ENCODE measurements at regions not wholly inside any gene's neighbourhood (a gene's known extent, or its start where the extent isn't known, plus 50 kb on each side); places are given as distances from the start of the nearest gene placed in this dataset.

GRCh38 chr13:99894105-99894839, 77.3 kb downstream of the ZIC5 start:
- peak overlapping the region in 2 of 7 experiments; percentile 31 to 35 for H3K4me3 ChIP-seq
- no peak overlapping the region for H3K27ac ChIP-seq

- H3K27ac ChIP-seq: no peak overlapping the region
- no peak overlapping the region for H3K4me3 ChIP-seq
Observed at GRCh38 chr13:99893567-99893966, 78.0 kb downstream of the ZIC5 start.

DNA sequence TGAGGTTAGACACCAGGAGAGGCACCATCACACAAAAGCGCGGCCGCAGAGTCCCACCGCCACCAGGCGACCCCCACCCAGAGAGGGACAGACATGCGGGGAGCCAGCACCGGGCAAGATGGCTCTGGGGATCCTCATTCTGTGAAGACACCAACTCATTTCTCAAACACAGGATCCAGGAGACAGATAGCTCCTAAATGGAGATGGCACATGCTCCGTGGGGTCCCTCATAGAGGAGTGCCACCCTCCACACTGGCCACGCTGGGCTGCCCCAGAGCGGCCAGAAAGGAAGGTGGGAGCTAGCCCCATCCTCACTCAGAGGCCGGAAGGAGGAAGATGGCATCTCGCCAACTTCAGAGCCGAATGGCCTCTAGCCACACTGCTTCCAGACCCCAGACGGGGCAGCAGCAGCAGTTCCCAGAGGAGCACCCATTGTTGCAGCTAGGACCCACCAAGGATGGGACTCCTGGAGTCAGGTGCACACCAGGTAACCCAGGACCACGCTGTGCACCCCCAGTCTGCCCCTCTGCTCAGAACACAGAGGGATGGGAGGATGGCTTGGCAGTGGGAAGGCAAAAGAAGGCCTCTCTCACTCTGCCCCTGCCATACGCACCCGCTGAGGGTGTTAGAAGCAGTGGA, 78.6 kb downstream of the ZIC5 start:
- no peak overlapping the region for H3K4me3 ChIP-seq
- H3K27ac ChIP-seq: no peak overlapping the region

DNA sequence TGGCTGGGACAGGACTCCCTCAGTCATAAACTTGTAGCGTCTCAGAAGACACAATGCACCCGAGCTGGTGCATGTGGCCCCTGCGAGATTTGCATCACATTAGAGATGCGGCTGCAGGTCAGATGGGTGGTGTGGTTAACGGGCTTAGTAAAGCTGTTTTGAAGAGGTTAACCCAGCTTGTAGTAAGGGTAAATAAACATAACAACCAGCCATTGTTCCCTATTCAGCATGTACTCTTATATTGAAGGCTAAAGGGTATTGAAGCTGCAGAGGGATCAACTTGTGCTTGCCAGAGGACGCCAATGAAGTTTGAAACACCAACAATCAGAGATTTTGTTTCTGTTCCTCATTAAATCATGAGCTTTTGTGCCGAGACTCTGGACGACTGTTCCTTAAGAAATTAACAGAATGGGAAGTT, 79.4 kb downstream of the ZIC5 start:
- no peak overlapping the region for H3K27ac ChIP-seq
- H3K4me3 ChIP-seq: no peak overlapping the region

- H3K4me3 ChIP-seq: no peak overlapping the region
- H3K27ac ChIP-seq: no peak overlapping the region
Observed at GRCh38 chr13:99886706-99887105, 84.9 kb downstream of the ZIC5 start.

DNA sequence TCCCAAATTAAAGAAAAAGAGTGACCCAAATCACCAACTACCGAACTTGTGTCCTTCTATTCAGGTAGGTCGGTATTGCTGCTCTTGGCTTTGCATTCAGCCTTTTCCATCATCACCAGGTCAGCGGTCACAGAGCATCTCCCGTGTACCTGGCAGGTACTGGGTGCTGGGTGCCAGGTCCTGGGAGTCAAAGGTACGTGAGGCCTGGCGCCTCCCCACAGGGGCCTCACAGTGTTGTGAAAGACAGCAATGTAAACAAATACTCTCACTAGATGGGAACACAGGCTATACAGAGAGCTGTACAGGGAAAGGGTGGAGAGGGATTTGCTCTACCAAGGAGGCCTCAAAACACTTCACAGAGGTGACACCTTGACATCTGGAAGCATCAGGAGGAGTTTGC, 86.7 kb downstream of the ZIC5 start:
- H3K27ac ChIP-seq: no peak overlapping the region
- no peak overlapping the region for H3K4me3 ChIP-seq

DNA sequence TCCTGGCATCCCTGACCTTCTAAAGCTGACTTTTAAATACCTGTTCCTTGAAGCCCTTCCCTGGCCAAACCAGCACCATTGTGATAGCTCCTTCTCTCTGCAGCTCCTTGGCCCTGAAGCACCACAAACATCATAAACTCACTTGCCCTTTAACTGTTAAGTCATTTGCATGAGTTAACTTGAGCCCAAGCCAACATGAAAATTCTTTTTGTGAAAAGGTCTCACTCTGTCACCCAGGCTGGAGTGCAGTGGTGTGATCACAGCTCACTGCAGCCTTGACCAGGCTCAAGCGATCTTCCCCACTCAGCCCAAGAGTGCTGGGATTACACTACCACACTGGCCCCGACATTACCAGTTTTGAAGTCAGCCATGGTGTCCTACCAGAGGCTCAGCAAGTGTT, 87.8 kb downstream of the ZIC5 start:
- Histone ChIP-seq H3K27ac (no peak overlapping the region), H3K4me3 (no peak overlapping the region)

DNA sequence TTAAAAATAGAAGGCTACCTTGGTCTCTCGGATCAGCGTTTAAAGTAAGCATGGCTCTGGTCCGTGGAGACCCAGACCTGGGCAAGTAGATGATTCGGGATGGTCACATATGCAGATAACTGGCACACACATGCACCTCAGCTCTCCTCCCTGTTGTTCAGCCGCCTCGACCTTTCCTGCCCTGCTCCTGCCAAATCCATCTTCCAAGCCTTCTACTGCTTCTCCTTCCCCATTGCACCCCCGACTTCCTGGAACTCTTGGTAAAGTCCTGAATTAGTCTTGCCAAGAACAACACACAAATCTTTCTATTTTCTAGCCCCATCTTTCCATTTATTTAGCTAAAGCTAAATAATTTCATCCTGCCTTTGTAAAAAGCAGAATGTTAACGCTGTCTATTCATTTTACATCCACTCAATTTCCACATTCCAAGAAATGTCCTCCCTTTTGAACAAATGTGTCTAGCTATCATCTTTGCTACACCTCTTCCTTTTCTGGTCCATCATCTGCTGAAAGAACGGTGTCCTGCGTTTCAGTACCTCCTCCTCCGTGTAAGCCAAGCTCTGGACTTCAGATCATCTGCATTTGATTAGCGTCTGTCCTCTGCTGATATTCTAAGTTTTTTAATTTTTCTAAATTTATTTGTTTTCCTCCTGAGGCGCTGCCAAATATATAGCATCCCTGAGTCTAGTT, 92.5 kb downstream of the ZIC5 start:
- H3K27ac ChIP-seq: no peak overlapping the region
- no peak overlapping the region for H3K4me3 ChIP-seq

DNA sequence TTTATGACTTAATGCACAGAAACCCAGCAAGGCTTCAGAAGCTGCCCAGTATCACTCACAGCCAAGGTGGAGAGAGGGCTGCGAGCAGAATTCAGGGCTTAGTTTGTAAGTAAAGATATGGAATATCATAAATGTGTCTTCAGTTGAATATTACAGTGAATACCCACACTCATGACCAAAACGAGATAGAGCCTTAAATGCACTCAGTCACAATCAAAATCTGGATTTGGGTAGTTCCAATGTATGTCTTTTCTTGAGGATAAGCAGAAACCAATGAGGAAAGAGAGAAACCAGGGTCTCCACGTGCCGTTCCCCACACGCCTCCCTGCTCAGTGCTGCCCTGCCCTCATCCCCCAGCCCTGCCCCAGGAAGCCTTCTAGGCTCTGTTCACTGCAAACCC, 94.9 kb downstream of the ZIC5 start:
- H3K27ac ChIP-seq: no peak overlapping the region
- no peak overlapping the region for H3K4me3 ChIP-seq

GRCh38 chr13:99875391-99875790, 96.2 kb downstream of the ZIC5 start:
- Histone ChIP-seq H3K4me3 (no peak overlapping the region), H3K27ac (no peak overlapping the region)

DNA sequence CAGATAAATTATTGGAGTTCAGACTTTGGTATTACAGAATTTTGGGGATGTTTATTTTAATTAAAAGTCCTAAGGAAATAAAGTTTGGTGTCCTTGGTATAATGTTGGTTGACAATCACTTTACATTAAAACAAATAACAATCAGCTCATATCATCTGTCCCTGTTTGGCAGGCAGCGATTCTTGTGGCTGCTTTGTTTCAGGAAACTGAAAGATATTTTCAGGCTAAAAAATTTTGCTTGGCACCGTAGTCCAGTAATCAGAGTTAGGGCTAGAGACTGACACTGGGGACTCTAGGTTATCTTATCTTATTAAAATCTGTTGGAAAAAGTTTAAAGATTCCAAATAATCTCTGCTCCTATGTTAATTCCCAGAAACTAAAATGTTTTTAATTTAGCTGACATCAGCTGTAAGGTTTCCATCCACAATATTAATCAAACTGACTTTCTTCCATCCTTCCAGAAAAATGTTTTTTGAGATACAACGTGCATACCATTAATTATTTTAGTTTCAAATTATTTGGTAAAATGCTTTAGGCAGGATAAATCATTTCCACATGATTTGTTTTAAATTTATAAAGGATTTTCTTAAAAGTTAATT, 97.6 kb downstream of the ZIC5 start:
- Histone ChIP-seq H3K4me3 (no peak overlapping the region), H3K27ac (no peak overlapping the region)

GRCh38 chr13:99873141-99873540, 98.4 kb downstream of the ZIC5 start:
- Histone ChIP-seq H3K4me3 (no peak overlapping the region), H3K27ac (no peak overlapping the region)

GRCh38 chr13:99871249-99871898, 100.2 kb downstream of the ZIC5 start:
- Histone ChIP-seq H3K4me3 (no peak overlapping the region), H3K27ac (no peak overlapping the region)

DNA sequence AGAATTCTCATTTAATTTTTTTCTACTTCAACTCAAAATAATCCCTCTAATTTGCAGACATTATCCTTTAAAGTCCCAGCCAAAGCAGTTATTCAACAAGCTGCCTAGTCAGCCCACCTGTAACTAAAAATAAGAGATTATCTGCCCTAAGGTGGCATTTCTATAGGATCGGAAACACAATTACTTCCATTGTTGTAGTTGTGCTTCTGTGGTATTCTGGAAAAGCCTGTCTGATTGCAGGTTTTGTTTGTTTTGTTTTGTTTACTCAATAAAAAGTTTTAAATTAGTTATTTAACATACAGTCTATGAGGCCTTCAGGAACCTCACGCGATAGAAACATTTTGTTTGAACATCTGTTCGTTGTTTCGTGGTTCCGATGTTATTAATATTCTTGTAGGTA, 101.0 kb downstream of the ZIC5 start:
- H3K4me3 ChIP-seq: no peak overlapping the region
- H3K27ac ChIP-seq: no peak overlapping the region

DNA sequence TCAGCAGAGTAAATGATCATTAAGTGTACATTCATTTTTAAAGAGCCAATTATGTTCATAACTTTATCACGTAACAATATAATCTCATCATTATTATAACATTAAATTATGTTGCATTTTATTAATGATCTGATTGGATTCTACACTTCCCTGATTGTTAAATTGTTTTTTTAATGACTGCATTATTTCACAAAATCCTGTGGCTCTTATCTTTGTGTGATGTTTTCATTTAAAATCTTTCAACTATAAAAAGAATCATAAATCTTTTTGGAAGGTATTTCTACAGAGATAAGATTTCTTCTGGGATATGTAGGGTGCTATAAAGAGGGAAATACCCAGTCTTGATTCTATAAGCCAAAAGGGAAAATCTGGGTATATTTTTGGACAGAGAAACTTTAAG, 101.7 kb downstream of the ZIC5 start:
- Histone ChIP-seq H3K4me3 (no peak overlapping the region), H3K27ac (no peak overlapping the region)

DNA sequence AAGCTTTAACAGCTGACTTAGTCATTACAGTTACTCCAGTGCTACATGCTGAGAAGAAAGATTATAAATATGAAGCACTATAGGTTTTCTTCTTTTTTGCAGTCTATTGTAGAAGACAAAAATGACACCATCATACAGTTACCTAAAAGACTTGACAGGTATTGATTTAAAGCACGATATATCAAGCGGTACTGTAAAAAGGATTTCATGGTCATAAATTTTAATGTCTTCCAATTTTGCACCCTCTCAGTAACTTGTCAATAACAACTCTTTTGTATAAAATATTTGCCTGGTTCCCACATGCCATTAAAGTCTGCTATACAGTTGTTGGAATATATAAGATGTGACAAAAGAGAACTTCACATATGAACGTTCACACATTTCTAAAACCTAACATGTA, 102.8 kb downstream of the ZIC5 start:
- Histone ChIP-seq H3K27ac (no peak overlapping the region), H3K4me3 (no peak overlapping the region)

DNA sequence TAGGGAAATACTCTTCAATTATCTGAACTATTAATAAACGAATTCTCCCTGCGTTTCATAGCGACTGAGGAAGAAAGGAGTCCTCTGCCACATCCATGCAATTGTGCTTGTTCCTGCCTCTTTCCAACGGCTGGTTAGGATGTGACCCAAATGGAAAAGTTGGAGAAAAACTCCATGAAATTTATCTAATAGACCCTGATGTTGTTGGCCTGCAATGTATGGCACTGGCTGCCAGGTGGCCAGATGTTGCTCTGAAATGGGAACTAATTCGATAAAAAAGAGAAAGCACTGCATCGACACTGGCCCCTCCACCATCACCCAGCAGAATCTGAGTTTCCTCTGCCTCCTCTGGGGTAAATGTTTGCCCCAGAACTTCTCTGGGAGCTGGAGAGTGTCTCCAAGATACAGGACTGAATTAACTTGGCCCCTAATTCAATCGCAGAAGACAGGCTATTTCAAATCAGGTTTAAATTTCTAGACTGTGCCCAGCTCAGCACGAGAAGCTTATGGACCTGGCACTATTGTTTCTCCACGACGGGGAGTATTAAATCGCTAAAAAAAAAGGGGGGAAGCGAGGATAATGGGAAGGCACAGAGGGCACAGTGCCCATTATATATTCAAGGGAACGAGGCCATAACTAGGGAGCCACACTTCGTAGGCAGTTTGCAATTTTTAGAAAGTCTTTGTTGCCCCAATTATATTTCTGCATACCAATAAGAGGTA, 103.9 kb downstream of the ZIC5 start:
- H3K27ac ChIP-seq: no peak overlapping the region
- H3K4me3 ChIP-seq: no peak overlapping the region

- Histone ChIP-seq H3K27ac (no peak overlapping the region), H3K4me3 (no peak overlapping the region)
Observed at GRCh38 chr13:99866781-99867180, 104.8 kb downstream of the ZIC5 start.

- Histone ChIP-seq H3K4me3 (no peak overlapping the region), H3K27ac (no peak overlapping the region)
Observed at GRCh38 chr13:99865420-99865930, 106.1 kb downstream of the ZIC5 start.

DNA sequence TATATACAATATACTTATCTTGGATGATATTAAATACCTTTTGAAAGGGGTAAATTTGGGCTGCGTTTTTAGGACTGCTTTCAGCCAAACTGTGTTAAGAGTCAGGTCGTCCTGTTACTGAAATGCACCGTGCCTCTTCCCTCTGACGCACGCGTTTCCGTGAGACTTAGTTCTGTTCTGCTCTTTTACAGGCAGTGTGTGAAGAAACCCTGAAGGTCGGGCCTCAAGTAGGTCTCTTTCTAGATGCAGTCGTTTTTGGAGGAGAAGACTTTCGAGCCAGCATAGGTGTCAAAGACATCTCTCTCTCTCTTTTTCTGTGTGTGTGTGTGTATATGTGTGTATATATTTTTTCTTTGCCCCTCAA, 107.0 kb downstream of the ZIC5 start:
- H3K27ac ChIP-seq: no peak overlapping the region
- no peak overlapping the region for H3K4me3 ChIP-seq

Data from skin epidermis (tissue), 12 donors.